Esophagus muscularis mucosa (tissue), 3 donors: ENCODE measurements at regions not wholly inside any gene's neighbourhood (a gene's known extent, or its start where the extent isn't known, plus 50 kb on each side); places are given as distances from the start of the nearest gene placed in this dataset.

ENCODE experiments used
- CTCF ChIP-seq, 3 experiments: fragments of 200-600 bp in 2 of 3; fragments of 450-650 bp in 1 of 3; sonication (generic) in 2 of 3; IDR thresholded peaks; one replicate each; pipeline ENCODE4 v1.5.1; 2017 to 2019; ENCODE audit warnings: antibody characterized with exemption in 3 of 3, mild to moderate bottlenecking in 2 of 3, moderate library complexity in 1 of 3
- POLR2A ChIP-seq: fragments of 450-650 bp; IDR thresholded peaks from one replicate; pipeline ENCODE4 v1.6.1; 2017; ENCODE audit warnings: antibody characterized with exemption, moderate library complexity, mild to moderate bottlenecking, low read depth

GRCh38 chr18:997499-997898 is 92.8 kb downstream of the ADCYAP1 start:
- TF ChIP-seq POLR2A: no peak
- TF ChIP-seq CTCF (IDR thresholded peaks at IDR 0.05): no peak
